Neural progenitor cell (in vitro differentiated cells): ENCODE measurements at regions not wholly inside any gene's neighbourhood (a gene's known extent, or its start where the extent isn't known, plus 50 kb on each side); places are given as distances from the start of the nearest gene placed in this dataset.
A peak's percentile ranks its signal among the peaks of the same experiment; 100 is the strongest.

ENCODE experiments used
- DNase-seq: peaks from one replicate; pipeline ENCODE4 v3.0.0-alpha.2; 2016; ENCODE audit warnings: low spot score
- H2AFZ ChIP-seq: fragments of 200-600 bp; sonication (generic); replicated peaks from 2 replicates; pipeline ENCODE4 v1.6.1; 2016; ENCODE audit warnings: antibody characterized with exemption
- H3F3A ChIP-seq: fragments of 200-600 bp; sonication (generic); 2 replicates; pipeline ENCODE4 v1.6.1; 2016; ENCODE audit warnings: antibody characterized with exemption, low read depth
- H3K27ac ChIP-seq: fragments of 200-600 bp; sonication (generic); 2 replicates; pipeline ENCODE4 v1.5.1; 2016; ENCODE audit warnings: mild to moderate bottlenecking
- H3K27me3 ChIP-seq: fragments of 200-600 bp; sonication (generic); 2 replicates; pipeline ENCODE4 v1.6.1; 2016; ENCODE audit warnings: mild to moderate bottlenecking, moderate library complexity
- H3K36me3 ChIP-seq: fragments of 200-600 bp; sonication (generic); 2 replicates; pipeline ENCODE4 v1.5.1; 2016
- H3K4me1 ChIP-seq: fragments of 200-600 bp; sonication (generic); 2 replicates; pipeline ENCODE4 v1.6.1; 2016; ENCODE audit warnings: mixed run types
- H3K4me2 ChIP-seq: fragments of 200-600 bp; sonication (generic); 2 replicates; pipeline ENCODE4 v1.6.1; 2016
- H3K4me3 ChIP-seq: fragments of 200-600 bp; sonication (generic); 2 replicates; pipeline ENCODE4 v1.5.1; 2016
- H3K79me2 ChIP-seq: fragments of 200-600 bp; sonication (generic); 2 replicates; pipeline ENCODE4 v1.6.1; 2016; ENCODE audit warnings: low read depth
- H3K9ac ChIP-seq: fragments of 200-600 bp; sonication (generic); 2 replicates; pipeline ENCODE4 v1.6.1; 2016
- H3K9me3 ChIP-seq: fragments of 200-600 bp; sonication (generic); 2 replicates; pipeline ENCODE4 v1.5.1; 2016; ENCODE audit warnings: low read depth
- H4K20me1 ChIP-seq: fragments of 200-600 bp; sonication (generic); 2 replicates; pipeline ENCODE4 v1.6.1; 2016; ENCODE audit warnings: low read depth
- H3K27ac Mint-ChIP-seq: 3 replicates; pipeline ENCODE4 v1.8.0; 2021; ENCODE audit warnings: mixed read lengths
- H3K27me3 Mint-ChIP-seq: 2 replicates; pipeline ENCODE4 v1.8.0; 2022; ENCODE audit warnings: low read depth, mild to moderate bottlenecking, inconsistent platforms, moderate library complexity, mixed read lengths; ENCODE audit not compliant: insufficient read depth
- H3K36me3 Mint-ChIP-seq: 3 replicates; pipeline ENCODE4 v1.8.0; 2021; ENCODE audit warnings: mixed read lengths
- H3K4me1 Mint-ChIP-seq: 3 replicates; pipeline ENCODE4 v1.8.0; 2021; ENCODE audit warnings: mixed read lengths
- H3K4me3 Mint-ChIP-seq: 3 replicates; pipeline ENCODE4 v1.8.0; 2021; ENCODE audit warnings: mild to moderate bottlenecking, moderate library complexity, mixed read lengths
- H3K9me3 Mint-ChIP-seq: 3 replicates; pipeline ENCODE4 v1.8.0; 2020; ENCODE audit warnings: mixed read lengths
- EZH2 ChIP-seq: fragments of 200-600 bp; sonication (generic); IDR thresholded peaks from 2 replicates; pipeline ENCODE4 v1.6.1; 2017; ENCODE audit warnings: antibody characterized with exemption, mild to moderate bottlenecking, moderate library complexity
- EZH2phosphoT487 ChIP-seq: fragments of 200-600 bp; sonication (generic); IDR thresholded peaks from 2 replicates; pipeline ENCODE4 v1.6.1; 2017; ENCODE audit warnings: antibody characterized with exemption
- TF ChIP-seq, protein P1 (sequence below): fragments of 200-600 bp; sonication (generic); IDR thresholded peaks from 2 replicates; pipeline ENCODE4 v1.5.1; 2017; ENCODE audit warnings: antibody characterized with exemption, mild to moderate bottlenecking

DNA sequence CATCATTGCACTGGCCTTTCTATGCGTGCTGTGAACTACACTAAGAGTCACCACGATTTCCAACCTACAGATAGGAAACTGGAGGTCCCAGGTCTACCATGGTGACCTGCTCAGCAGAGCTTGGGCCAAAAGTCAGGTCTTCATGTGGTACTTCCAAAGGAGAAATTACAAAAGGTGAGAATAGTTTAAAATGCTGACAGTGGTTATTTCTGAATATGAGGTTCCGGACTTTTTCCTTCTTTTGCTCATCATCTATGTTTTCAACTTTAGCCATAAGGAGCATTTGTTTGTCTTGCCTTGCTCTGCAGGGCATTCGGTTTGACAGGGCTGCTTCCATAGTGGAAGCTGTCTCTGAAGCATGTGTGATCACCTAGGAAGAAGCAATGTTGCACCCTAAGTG lies 282.1 kb upstream of the IRX1 start:
- Histone ChIP-seq H3K4me1 (no peaks in the 10 kb centered on the region), H4K20me1 (no peaks in the 10 kb centered on the region), H3K9ac (no peak overlapping the region), H3K4me2 (no peak overlapping the region), H3K79me2 (no peaks in the 10 kb centered on the region), H3K27ac (no peak overlapping the region), H3K27me3 (no peaks in the 10 kb centered on the region), H3K4me3 (no peak overlapping the region), H2AFZ (no peak overlapping the region), H3F3A (no peaks in the 10 kb centered on the region), H3K9me3 (no peaks in the 10 kb centered on the region), H3K36me3 (no peaks in the 10 kb centered on the region)
- Mint-ChIP-seq H3K9me3 (peaks cover 13% of the 10 kb centered on the region), H3K4me1 (peaks cover 2% of the 10 kb centered on the region), H3K27ac (no peak overlapping the region), H3K36me3 (no peaks in the 10 kb centered on the region), H3K4me3 (no peak overlapping the region), H3K27me3 (peaks cover 5% of the 10 kb centered on the region)
- no peak for TF ChIP-seq EZH2
- no peak for TF ChIP-seq EZH2phosphoT487
- TF ChIP-seq, protein P1, sequence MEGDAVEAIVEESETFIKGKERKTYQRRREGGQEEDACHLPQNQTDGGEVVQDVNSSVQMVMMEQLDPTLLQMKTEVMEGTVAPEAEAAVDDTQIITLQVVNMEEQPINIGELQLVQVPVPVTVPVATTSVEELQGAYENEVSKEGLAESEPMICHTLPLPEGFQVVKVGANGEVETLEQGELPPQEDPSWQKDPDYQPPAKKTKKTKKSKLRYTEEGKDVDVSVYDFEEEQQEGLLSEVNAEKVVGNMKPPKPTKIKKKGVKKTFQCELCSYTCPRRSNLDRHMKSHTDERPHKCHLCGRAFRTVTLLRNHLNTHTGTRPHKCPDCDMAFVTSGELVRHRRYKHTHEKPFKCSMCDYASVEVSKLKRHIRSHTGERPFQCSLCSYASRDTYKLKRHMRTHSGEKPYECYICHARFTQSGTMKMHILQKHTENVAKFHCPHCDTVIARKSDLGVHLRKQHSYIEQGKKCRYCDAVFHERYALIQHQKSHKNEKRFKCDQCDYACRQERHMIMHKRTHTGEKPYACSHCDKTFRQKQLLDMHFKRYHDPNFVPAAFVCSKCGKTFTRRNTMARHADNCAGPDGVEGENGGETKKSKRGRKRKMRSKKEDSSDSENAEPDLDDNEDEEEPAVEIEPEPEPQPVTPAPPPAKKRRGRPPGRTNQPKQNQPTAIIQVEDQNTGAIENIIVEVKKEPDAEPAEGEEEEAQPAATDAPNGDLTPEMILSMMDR = no peak
- DNase-seq = no peak

DNA sequence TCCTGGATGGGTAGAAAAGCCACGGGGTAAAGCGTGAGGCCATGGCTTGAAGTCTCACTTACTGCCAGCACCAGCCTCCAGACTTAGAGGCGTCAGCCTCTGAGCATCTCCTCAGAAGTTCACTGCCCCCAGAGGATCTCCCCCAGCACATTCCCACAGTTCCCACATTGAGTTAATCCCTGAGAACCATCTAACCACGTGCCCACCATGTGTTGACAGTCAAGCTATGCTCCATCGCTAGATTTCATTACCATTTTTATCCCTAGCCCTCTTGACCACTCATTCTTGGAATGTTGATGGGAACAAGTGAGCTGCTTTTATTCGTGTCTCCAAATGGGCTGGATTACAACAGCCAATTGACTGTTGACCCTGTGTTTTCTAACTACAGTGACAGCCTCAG lies 283.3 kb upstream of the IRX1 start:
- Histone ChIP-seq H3K9ac (no peak overlapping the region), H3K36me3 (no peaks in the 10 kb centered on the region), H3K4me1 (no peaks in the 10 kb centered on the region), H3K4me2 (no peak overlapping the region), H3K4me3 (no peak overlapping the region), H3F3A (no peaks in the 10 kb centered on the region), H2AFZ (no peak overlapping the region), H3K27me3 (no peaks in the 10 kb centered on the region), H4K20me1 (no peaks in the 10 kb centered on the region), H3K27ac (no peak overlapping the region), H3K9me3 (no peaks in the 10 kb centered on the region), H3K79me2 (no peaks in the 10 kb centered on the region)
- H3K27me3 Mint-ChIP-seq = peaks cover 5% of the 10 kb centered on the region
- H3K4me1 Mint-ChIP-seq = peaks cover 2% of the 10 kb centered on the region
- peaks cover 13% of the 10 kb centered on the region for H3K9me3 Mint-ChIP-seq
- no peaks in the 10 kb centered on the region for H3K36me3 Mint-ChIP-seq
- no peak overlapping the region for H3K4me3 Mint-ChIP-seq
- DNase-seq = no peak
- no peak for TF ChIP-seq EZH2phosphoT487
- TF ChIP-seq EZH2 = no peak
- H3K27ac Mint-ChIP-seq = no peak overlapping the region

DNA sequence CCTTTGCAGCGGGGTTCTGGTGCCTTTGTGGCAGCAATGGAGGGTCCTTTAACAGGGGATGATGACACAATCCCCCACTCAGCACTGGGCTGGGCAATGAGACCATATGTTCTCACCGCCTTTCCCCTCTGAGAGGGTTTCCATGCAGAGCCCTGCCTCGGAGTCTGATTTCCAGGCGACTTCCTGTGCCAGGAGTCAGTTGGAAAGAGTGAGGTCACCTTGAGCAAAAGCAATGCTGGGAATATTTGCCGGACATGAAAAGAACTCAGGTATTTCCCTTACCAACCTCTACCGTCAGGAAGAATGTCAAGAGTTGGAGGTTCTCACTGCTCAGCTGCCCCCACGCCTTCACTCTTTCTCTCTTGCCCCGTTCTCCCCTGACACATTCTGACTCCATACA lies 284.2 kb upstream of the IRX1 start:
- no peak overlapping the region for H3K9ac ChIP-seq
- no peaks in the 10 kb centered on the region for H3K27me3 ChIP-seq
- H3K4me3 ChIP-seq = no peak overlapping the region
- TF ChIP-seq EZH2phosphoT487 = no peak
- TF ChIP-seq, protein P1 = no peak
- TF ChIP-seq EZH2 = no peak
- Mint-ChIP-seq H3K4me3 (no peak overlapping the region), H3K27me3 (peaks cover 3% of the 10 kb centered on the region), H3K9me3 (peaks cover 13% of the 10 kb centered on the region), H3K27ac (peak overlapping the region; percentile 57), H3K36me3 (no peaks in the 10 kb centered on the region), H3K4me1 (peaks cover 4% of the 10 kb centered on the region)
- H3K36me3 ChIP-seq = no peaks in the 10 kb centered on the region
- H3F3A ChIP-seq = no peaks in the 10 kb centered on the region
- no peak overlapping the region for H2AFZ ChIP-seq
- H3K9me3 ChIP-seq = no peaks in the 10 kb centered on the region
- H3K4me2 ChIP-seq = no peak overlapping the region
- no peaks in the 10 kb centered on the region for H3K79me2 ChIP-seq
- H4K20me1 ChIP-seq = no peaks in the 10 kb centered on the region
- no peak for DNase-seq
- no peak overlapping the region for H3K27ac ChIP-seq
- H3K4me1 ChIP-seq = no peaks in the 10 kb centered on the region

DNA sequence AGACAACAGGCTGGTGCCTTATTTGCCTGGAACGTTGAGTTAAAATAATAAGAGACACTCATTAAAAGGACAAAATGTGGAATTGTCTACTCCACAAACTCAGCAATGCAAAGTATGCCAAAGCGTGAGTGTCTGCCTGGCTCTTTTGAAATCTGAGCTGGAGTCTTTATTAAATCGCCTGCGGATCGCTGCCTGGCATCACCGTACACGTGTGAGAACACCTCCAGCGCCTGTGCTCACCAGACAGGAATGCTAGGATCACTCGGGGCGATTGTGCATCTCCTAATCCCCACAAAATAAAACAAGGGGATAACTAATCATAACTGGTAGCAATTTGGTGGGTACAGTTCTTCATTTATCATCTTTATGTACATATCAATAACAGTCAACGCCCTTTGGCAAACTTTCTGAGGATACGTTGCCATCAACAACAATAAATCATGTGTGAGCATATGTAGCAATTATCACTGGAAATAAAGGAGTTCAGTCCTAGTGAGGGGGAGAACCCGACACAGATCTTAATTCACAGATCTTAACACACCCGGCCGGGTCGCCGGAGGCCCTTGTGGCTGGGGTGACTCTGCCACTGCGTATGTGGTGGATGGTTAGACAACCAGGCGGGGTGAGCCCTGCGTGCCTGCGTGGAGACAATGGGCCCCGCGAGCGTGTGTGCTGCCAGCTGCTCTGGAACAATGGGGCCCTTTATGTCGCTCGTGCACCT lies 284.9 kb upstream of the IRX1 start:
- Histone ChIP-seq H3K4me2 (no peak overlapping the region), H3K79me2 (no peaks in the 10 kb centered on the region), H3K4me3 (no peak overlapping the region), H3K9me3 (no peaks in the 10 kb centered on the region), H2AFZ (no peak overlapping the region), H3K4me1 (no peaks in the 10 kb centered on the region), H4K20me1 (no peaks in the 10 kb centered on the region), H3K36me3 (no peaks in the 10 kb centered on the region), H3K27me3 (no peaks in the 10 kb centered on the region), H3F3A (no peaks in the 10 kb centered on the region), H3K27ac (no peak overlapping the region), H3K9ac (no peak overlapping the region)
- Mint-ChIP-seq H3K4me3 (no peak overlapping the region), H3K27ac (no peak overlapping the region), H3K27me3 (peaks cover 3% of the 10 kb centered on the region), H3K36me3 (no peaks in the 10 kb centered on the region), H3K9me3 (peaks cover 16% of the 10 kb centered on the region), H3K4me1 (peaks cover 4% of the 10 kb centered on the region)
- DNase-seq = peak; percentile 35
- no peak for TF ChIP-seq EZH2
- TF ChIP-seq, protein P1 = no peak
- TF ChIP-seq EZH2phosphoT487 = no peak
